GM10248 (cell line): ENCODE measurements at regions not wholly inside any gene's neighbourhood (a gene's known extent, or its start where the extent isn't known, plus 50 kb on each side); places are given as distances from the start of the nearest gene placed in this dataset.

Experiments used
- CTCF ChIA-PET: fragments of 300-600 bp; sonication (Branson Sonifier 250); formaldehyde crosslinking; extraction: SDS; loops from one replicate; lab custom pipeline; 2021; ENCODE audit warnings: antibody characterized with exemption; lab: Yijun Ruan, JAX
- POLR2A ChIA-PET: fragments of 350-650 bp; sonication (Branson Sonifier 250); formaldehyde crosslinking; extraction: SDS; loops from one replicate; lab custom pipeline; 2020; ENCODE audit warnings: antibody characterized with exemption; lab: Yijun Ruan, JAX
- DNase-seq: peaks from one replicate; pipeline ENCODE4 v3.0.0; 2012; ENCODE audit errors: extremely low spot score
- CTCF ChIP-seq: IDR thresholded peaks from 2 replicates; pipeline ENCODE4 v1.5.1; 2012; ENCODE audit warnings: mild to moderate bottlenecking, low read depth; ENCODE audit errors: extremely low read depth, missing control alignments, control extremely low read depth

GRCh38 chr4:102129810-102130209 is 215.5 kb downstream of the SLC39A8 start:
- CTCF ChIA-PET: interaction anchor here (1.0 kb wide), 1 partner anchor 8 kb away, joined by 3 read pairs; no protein-coding TSS in a partner anchor
- DNase-seq: no peak
- no peak for TF ChIP-seq CTCF
- POLR2A ChIA-PET: no interaction called here
